ACHN (cell line): ENCODE measurements at regions not wholly inside any gene's neighbourhood (a gene's known extent, or its start where the extent isn't known, plus 50 kb on each side); places are given as distances from the start of the nearest gene placed in this dataset.
"Not testable (repeated sequence)": the region's sequence is repeated elsewhere in the genome, so short reads cannot be mapped to it uniquely, and the experiment has no call there.

Experiments used
- DNase-seq: peaks from one replicate; pipeline ENCODE4 v3.0.0-alpha.2; 2015
- in situ Hi-C: cut with HindIII; loops from 2 replicates; pipeline ENCODE4 v1.10.0; 2017; ENCODE audit warnings: low sequenced_read_pairs, low pct_ligation_motif_present, low pct_unique_long_range_greater_than_20kb

DNA sequence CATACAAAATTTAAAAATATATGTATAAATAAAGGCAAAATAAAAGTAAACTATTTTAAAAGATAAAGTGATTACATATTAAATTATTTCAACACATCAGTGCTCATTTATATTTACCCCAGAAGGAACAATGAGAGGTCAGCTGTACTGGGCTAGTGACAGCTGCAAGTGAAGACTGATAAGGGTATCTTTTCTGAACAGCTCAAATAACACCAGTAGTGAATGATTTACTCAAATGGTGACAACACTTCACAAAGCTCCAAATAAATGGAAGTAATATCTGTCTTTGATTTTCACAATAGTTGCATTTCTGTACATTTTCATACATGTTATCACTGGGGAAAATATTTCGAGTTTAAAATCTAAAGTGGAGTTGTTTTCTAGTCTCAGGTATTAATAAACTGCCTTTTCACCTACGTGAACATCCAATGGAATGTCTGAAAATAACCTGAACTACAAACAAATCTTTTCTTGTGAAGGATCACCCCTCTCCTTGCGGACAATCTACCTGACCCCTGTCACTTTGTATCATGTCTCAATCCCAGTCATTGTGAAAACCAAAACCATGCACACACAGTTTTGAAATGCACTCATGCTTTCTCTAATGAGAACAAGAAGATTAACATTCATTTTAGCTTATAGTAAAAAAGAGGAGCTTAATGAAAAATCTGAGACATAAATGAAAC is 1928.8 kb upstream of the CELF4 start:
- in situ Hi-C loops, result no loop called here
- DNase-seq, result no peak

DNA sequence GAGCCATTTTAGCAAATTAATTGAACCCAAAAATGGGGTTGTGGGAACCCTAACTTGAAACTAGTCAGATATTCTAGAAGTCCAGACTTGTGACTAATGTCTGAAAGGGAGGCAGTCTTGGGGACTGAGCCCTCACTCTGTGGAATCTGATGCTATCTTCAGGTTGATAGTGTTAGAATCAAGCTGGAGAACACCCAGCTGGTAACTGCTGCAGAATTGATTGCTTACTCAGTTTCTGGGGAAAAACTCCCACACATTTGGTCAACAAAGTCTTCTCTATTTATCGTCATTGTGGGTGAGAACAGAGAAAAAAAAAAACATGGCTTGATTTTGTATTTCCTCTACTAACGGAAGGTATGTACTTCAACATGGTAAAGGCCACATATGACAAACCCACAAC is 1925.8 kb upstream of the CELF4 start:
- in situ Hi-C loops, result no loop called here

GRCh38 chr18:39489431-39489830 is 1923.8 kb upstream of the CELF4 start:
- in situ Hi-C loops, result no loop called here
- DNase-seq, result no peak

More for the DNA sequence above, 1925.8 kb upstream of the CELF4 start:
- no peak for DNase-seq

GRCh38 chr18:39487932-39488331 is 1922.3 kb upstream of the CELF4 start:
- no peak for DNase-seq
- in situ Hi-C loops, result no loop called here

DNA sequence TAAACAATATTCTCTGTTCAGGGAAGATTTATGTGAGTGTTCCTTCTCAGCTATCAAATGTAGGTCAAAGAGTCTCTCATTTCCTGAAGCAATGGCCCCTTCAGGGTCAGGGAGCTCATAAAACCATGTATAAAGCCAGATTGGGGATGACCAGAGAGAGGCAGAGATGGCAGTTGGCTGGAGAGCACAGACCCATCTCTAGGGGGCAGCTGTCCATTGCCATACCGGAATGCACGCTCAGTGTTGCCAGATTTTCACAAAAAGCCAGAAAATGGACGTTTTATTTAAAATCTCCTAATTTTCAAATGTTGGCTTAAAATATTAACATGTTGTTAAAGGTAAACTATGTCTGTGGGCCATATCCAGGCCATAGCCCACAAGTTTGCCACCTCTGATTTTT is 1920.7 kb upstream of the CELF4 start:
- no peak for DNase-seq
- in situ Hi-C loops, result no loop called here

DNA sequence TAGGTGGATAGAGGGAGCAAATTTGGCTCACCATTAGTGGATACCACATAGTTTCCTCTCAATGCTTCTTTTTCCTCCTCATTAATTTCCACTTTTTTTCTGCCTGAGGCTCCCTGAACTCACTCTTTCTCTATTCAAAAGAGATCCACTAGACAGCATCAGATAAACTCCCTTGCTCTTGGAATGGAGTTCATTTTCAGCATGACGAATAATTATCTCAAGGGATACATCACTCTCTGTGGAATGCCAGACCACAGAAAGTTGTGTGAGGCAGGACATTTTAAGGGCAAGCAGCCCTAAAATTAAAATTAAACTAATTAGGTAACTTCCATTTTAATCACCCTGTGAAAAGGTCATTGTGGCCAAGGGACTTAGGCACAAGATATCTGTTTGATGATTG is 1920.1 kb upstream of the CELF4 start:
- in situ Hi-C loops, result no loop called here
- DNase-seq, result no peak

DNA sequence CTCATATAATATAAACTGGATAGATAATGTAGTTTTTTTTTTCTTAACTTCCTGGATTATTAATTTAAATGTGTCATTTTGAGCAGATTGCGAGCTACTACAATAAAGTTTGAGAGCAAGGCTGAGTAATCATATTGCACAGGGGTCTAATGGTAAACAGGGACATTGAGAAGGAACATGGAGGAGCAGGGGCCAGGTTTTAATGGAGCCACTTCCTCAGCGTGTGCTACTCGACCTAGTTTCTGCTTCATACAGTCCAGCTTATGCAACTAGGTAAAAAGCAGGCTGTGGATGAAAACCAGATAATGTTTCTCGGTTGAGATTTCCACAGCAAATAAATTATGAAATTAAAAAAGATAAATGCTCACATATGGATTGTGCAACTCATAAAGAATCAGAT is 1915.7 kb upstream of the CELF4 start:
- DNase-seq, result no peak
- in situ Hi-C loops, result no loop called here

DNA sequence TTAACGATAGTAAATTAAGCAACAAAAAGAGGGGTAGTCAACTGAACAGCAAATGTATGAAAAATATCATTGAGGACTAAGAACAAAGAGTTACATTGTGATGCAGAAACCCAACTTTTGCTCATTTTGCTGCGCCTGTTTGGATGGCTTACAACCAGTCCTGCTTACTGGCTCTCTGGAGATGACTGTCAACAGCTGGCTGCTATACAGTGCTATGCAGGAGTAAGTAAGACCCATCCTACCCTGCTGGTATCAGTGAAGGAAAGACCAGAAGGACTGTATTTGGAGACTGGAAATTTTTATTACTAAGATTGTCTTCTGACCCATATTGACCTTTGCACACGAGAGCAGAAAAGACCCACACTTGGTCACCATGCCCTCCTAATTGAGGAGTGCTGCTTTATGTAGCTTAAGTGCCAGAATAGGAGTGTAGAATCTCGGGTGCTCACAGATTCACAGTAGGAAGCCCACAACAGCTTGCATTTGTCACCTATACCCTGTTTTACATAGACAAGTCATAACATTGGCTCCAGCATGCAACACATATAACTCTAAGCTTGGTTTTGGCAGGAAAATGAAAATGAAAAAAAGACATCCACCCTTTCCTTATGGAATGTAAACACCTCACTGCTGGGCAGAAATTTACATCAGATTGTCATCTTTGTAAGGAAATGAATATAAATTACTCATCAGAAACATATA is 1915.0 kb upstream of the CELF4 start:
- in situ Hi-C loops, result no loop called here
- DNase-seq, result no peak

DNA sequence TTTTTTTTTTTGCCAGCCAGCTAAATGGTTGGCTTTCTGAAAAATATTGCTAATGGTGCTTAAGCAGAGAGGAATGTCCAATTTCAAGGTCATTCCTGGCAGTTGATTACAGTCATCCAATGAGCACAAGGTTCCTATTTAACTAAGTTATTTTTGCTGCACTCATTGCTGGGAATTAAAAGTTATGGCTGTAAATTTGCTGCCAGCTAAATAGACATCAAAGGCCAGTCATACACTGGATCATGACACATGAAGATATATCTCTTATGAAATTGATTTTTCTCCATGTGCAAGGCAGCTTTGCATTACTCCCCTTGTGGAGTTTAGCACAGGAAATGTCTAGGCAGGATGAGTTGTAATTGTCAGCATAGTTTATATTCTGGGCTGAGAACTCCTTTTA is 1898.4 kb upstream of the CELF4 start:
- in situ Hi-C loops, result no loop called here
- no peak for DNase-seq

DNA sequence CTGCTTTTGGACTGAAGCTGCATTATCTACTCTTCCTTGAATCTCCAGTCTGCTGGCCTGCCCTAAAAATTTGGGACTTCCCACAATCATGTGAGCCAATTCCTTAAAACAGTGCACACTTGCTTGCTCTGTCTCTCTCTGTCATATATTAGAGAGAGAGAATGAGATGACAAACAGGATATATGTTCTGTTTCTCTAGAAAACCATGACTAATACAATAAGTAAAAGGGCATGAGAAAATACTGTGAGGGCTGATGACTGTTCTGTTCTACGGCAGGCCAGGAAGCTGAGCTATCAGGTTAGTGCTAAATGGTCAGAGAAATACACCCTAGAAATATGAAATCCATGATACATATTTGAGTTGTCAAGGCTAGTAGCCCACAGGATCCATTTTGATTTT is 1896.8 kb upstream of the CELF4 start:
- no peak for DNase-seq
- in situ Hi-C loops, result no loop called here

- DNase-seq, result no peak
- in situ Hi-C loops, result no loop called here
These were observed 1894.5 kb upstream of the CELF4 start for GRCh38 chr18:39460136-39460535.

- DNase-seq, result peak; percentile 63
These were observed 1889.7 kb upstream of the CELF4 start for GRCh38 chr18:39455285-39455684.

GRCh38 chr18:39454866-39455265 is 1889.3 kb upstream of the CELF4 start:
- in situ Hi-C loops, result no loop called here
- DNase-seq, result no peak

More at GRCh38 chr18:39455285-39455684, 1889.7 kb upstream of the CELF4 start:
- in situ Hi-C loops, result no loop called here

DNA sequence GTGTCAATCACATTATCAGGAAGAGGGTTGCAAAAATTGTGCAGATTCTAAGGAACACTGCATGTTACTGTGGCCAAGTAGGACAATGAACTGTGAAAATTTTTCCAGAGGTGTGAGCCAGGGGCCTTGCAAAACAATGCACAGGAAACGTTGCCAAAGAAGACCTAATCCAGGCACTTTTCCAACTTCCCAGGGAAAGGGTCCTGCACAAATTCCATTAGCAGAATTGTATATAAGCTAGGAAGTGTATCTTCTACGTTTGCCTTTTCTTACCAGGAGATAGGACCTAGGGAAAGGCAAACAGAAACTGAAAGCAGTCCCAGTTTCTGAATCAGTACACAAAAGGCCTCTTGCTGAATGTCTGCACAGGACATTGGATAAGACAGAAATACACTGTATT is 1888.3 kb upstream of the CELF4 start:
- peak; percentile 61 for DNase-seq
- in situ Hi-C loops, result no loop called here

GRCh38 chr18:39453356-39453755 is 1887.8 kb upstream of the CELF4 start:
- in situ Hi-C loops, result no loop called here

DNA sequence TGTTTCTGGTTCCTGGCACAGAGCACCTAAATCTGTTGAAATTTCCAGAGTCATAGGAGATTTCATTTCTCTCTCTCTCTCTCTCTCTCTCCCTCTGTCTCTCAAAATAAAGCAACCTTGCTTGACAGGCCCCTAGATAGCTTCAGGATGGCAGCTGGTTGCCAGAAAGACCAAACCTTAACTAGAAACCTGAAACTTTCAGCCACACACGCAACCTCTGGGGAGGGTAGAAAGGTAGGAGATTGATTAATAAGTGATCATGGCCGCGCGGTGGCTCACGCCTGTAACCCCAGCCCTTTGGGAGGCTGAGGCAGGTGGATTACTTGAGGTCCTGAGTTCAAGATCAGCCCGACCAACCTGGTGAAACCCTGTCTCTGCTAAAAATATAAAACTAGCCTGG is 1885.4 kb upstream of the CELF4 start:
- no peak for DNase-seq
- in situ Hi-C loops, result no loop called here

More at GRCh38 chr18:39453356-39453755, 1887.8 kb upstream of the CELF4 start:
- no peak for DNase-seq

DNA sequence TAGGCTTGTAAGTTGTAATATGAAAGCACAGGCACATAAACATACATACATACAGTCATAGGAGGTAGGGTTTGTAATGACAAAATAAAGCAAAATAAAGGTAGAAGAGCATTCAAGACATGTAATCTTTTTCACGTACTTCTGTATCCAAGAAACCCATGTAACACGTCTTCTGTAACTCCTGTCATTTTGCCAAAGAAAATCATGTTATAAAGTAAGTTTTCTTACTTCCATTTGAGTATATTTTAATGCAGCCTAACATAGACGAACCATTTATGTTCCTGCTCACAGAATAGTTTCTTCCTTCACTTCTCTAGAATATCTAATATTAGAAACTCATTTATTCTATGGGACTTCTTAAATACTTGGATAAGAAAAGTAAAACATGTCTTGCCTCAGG is 1884.0 kb upstream of the CELF4 start:
- no peak for DNase-seq
- in situ Hi-C loops, result no loop called here

- in situ Hi-C loops, result no loop called here
- DNase-seq, result no peak
These were observed 1883.3 kb upstream of the CELF4 start for GRCh38 chr18:39448942-39449341.

GRCh38 chr18:39444957-39445356 is 1879.4 kb upstream of the CELF4 start:
- in situ Hi-C loops, result not testable (repeated sequence)

GRCh38 chr18:39441648-39442047 is 1876.0 kb upstream of the CELF4 start:
- no peak for DNase-seq
- in situ Hi-C loops, result no loop called here

More at GRCh38 chr18:39444957-39445356, 1879.4 kb upstream of the CELF4 start:
- not testable (repeated sequence) for DNase-seq
